ENCODE measurements at regions not wholly inside any gene's neighbourhood (a gene's known extent, or its start where the extent isn't known, plus 50 kb on each side); places are given as distances from the start of the nearest gene placed in this dataset.

DNA sequence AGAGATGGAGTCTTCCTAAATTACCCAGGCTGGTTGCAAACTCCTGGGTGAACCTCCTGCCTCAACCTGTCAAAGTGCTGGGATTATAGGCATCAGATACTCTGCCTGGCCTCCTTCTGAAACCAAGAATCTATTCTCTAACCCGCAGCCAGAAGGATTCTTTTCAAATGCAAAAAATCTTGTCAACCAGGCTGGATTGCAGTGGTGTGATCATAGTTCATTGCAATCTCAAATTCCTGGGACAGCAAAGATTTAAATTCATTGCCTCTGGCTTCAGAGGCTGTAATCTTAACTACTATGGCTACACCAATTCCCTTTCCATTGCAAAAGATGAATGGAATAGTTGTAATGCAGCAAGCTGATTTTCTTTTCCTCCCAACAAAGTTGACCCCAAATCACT is 106.3 kb upstream of the TBX3 start:
- H3K27ac ChIP-seq: no peak overlapping the region
- no peaks in the 10 kb centered on the region for H3K27me3 ChIP-seq
- TF ChIP-seq, protein P1, sequence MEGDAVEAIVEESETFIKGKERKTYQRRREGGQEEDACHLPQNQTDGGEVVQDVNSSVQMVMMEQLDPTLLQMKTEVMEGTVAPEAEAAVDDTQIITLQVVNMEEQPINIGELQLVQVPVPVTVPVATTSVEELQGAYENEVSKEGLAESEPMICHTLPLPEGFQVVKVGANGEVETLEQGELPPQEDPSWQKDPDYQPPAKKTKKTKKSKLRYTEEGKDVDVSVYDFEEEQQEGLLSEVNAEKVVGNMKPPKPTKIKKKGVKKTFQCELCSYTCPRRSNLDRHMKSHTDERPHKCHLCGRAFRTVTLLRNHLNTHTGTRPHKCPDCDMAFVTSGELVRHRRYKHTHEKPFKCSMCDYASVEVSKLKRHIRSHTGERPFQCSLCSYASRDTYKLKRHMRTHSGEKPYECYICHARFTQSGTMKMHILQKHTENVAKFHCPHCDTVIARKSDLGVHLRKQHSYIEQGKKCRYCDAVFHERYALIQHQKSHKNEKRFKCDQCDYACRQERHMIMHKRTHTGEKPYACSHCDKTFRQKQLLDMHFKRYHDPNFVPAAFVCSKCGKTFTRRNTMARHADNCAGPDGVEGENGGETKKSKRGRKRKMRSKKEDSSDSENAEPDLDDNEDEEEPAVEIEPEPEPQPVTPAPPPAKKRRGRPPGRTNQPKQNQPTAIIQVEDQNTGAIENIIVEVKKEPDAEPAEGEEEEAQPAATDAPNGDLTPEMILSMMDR (IDR thresholded peaks at IDR 0.05): no peak
- no peaks in the 10 kb centered on the region for H3K36me3 ChIP-seq
- no peak overlapping the region for H3K4me3 ChIP-seq (ENCODE audit: low read depth in 1 of 2, low read length in 1 of 2)
- no peaks in the 10 kb centered on the region for H3K4me1 ChIP-seq (ENCODE audit: control insufficient read depth in 1 of 2, insufficient read depth in 1 of 2, low read depth in 1 of 2, low read length in 1 of 2)
- no peaks in the 10 kb centered on the region for H3K9me3 ChIP-seq

DNA sequence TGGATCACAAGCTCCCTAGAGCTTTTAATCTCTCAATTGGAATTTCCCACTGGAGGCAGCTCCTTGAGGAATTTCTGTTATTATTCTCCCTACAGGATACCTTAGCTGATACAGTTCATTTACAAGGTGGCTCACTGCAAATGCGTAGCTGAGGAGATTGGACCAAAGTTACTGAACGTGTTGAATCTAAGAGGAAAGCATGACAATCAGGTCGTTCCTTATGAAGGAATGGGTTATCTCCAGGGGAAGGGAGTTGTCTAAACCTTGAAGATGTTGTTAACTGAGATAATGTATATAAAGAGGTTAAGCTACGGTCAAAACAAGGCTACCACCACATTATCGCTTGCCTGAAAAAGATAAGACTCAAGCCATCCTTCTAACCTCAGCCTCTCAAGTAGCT is 105.8 kb upstream of the TBX3 start:
- Histone ChIP-seq H3K27ac (no peak overlapping the region), H3K4me1 (ENCODE audit: control insufficient read depth in 1 of 2, insufficient read depth in 1 of 2, low read depth in 1 of 2, low read length in 1 of 2) (no peaks in the 10 kb centered on the region), H3K9me3 (no peaks in the 10 kb centered on the region), H3K27me3 (no peaks in the 10 kb centered on the region), H3K36me3 (no peaks in the 10 kb centered on the region), H3K4me3 (ENCODE audit: low read depth in 1 of 2, low read length in 1 of 2) (no peak overlapping the region)
- TF ChIP-seq, protein P1 (IDR thresholded peaks at IDR 0.05): no peak

DNA sequence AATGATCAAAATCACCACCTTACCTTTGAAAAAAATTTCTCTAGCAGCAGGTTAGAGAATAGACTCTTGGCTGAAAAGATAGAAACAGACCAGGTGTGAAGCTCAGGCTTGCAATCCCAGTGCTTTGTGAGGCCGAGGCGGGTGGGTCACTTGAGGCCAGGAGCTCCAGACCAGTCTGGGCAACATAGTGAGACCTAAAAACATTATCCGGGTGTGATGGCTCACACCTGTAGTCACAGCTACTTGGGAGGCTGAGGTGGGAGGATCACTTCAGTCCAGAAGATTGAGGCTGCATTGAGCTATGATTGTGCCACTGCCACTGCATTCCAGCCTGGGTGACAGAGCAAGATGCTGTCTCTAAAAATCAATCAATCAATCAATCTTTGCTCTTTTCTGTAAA is 105.3 kb upstream of the TBX3 start:
- TF ChIP-seq, protein P1 (IDR thresholded peaks at IDR 0.05): no peak
- H3K27me3 ChIP-seq: no peaks in the 10 kb centered on the region
- H3K4me3 ChIP-seq (ENCODE audit: low read depth in 1 of 2, low read length in 1 of 2): no peak overlapping the region
- no peaks in the 10 kb centered on the region for H3K9me3 ChIP-seq
- no peaks in the 10 kb centered on the region for H3K36me3 ChIP-seq
- H3K27ac ChIP-seq: no peak overlapping the region
- no peaks in the 10 kb centered on the region for H3K4me1 ChIP-seq (ENCODE audit: control insufficient read depth in 1 of 2, insufficient read depth in 1 of 2, low read depth in 1 of 2, low read length in 1 of 2)

DNA sequence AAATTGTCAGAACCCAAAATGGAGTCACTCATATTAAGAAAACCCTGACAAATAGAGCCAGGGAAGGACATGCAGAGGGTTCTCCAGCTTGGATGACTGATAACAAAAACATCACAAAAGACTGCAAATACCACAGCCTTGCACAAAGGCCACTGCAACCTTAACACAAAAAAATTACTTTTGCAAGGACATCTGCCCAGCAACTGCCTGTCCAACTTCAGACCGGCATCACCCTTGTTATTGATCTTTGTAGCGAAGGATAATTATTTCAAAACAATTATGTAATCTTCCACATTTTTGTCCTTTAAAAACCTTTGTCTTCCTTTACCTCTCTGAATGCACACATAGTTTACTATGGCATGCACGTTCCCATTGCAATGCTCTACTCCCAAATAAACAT is 100.6 kb upstream of the TBX3 start:
- Histone ChIP-seq H3K4me3 (ENCODE audit: low read depth in 1 of 2, low read length in 1 of 2) (no peak overlapping the region), H3K36me3 (no peaks in the 10 kb centered on the region), H3K9me3 (no peaks in the 10 kb centered on the region), H3K27ac (no peak overlapping the region), H3K4me1 (ENCODE audit: control insufficient read depth in 1 of 2, insufficient read depth in 1 of 2, low read depth in 1 of 2, low read length in 1 of 2) (no peaks in the 10 kb centered on the region), H3K27me3 (no peaks in the 10 kb centered on the region)
- TF ChIP-seq, protein P1 (IDR thresholded peaks at IDR 0.05): no peak

DNA sequence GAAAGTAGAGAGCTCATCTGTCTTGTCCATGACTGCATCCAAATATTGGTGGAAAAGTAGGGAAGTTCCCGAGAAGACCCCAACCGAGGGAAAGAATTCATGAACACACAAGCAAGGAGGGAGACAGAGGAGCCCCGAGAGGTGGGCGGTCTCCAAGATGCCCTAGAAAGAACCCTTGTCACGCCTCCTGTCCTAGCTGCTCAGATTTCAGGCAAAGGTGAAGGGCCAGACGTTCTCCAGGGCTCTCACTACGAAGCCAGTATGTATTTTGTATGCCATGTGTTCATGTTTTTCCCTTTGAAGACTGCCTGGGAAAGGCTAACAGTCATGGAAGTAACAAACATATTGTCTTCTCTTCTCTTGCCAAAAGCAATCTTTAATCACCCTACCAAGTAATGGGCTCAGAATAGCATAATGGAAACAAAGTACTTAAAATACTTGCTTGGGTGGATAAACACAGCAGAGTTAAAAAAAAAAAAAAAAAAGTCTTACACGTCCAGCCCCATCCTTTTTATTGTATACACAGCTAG is 99.2 kb upstream of the TBX3 start:
- Histone ChIP-seq H3K4me3 (ENCODE audit: low read depth in 1 of 2, low read length in 1 of 2) (no peak overlapping the region), H3K9me3 (no peaks in the 10 kb centered on the region), H3K27me3 (no peaks in the 10 kb centered on the region), H3K36me3 (no peaks in the 10 kb centered on the region), H3K4me1 (ENCODE audit: control insufficient read depth in 1 of 2, insufficient read depth in 1 of 2, low read depth in 1 of 2, low read length in 1 of 2) (no peaks in the 10 kb centered on the region), H3K27ac (no peak overlapping the region)
- TF ChIP-seq, protein P1 (IDR thresholded peaks at IDR 0.05): no peak
